ENCODE measurements at regions not wholly inside any gene's neighbourhood (a gene's known extent, or its start where the extent isn't known, plus 50 kb on each side); places are given as distances from the start of the nearest gene placed in this dataset.

- no peak for DNase-seq
Observed at GRCh38 chr5:61802456-61802855, 470.4 kb downstream of the ZSWIM6 start.

GRCh38 chr5:61805101-61805500 lies 473.0 kb downstream of the ZSWIM6 start:
- DNase-seq, result no peak

- DNase-seq, result no peak
Observed at GRCh38 chr5:61806491-61807020, 474.5 kb downstream of the ZSWIM6 start.

DNA sequence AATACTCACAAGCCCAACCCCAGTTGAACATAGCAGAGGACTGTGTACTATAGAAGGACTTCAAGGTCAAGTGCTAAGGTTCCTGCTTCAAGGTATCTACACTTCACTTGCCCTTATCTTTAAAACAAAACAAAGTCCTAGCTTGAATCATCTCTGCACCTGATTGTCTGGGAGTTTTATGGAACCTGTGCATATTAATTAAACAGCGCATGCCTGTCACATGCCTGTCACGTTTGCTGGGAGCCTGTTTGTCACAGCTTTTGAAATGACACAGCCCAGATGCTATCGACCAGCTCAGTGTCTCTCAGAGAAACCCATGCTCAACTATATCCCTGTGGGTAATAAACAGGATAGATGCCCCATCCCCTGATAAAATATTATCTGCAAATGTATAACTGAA lies 476.0 kb downstream of the ZSWIM6 start:
- DNase-seq, result no peak

- no peak for DNase-seq
Observed at GRCh38 chr5:61808909-61809308, 476.9 kb downstream of the ZSWIM6 start.

- no peak for DNase-seq
Observed at GRCh38 chr5:61809651-61810050, 477.6 kb downstream of the ZSWIM6 start.

DNA sequence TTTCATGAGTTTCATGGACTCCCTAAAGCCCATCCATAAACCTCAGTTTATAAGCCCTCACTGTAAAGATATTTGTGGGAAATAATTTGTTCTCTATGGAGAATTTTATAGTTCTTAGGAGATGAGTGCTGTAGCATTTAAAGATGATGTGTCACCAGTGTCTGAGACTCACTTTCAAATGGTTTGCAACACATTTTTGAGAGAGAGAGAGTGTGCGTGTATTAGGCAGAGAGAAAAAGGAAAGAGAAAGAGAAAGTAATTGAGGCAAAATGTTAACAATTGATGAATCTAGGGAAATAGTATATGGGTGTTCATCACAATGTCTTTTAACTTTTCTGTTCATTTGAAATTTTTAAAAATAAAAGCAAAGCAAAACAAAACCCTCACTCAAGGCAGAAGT lies 479.0 kb downstream of the ZSWIM6 start:
- DNase-seq, result no peak

DNA sequence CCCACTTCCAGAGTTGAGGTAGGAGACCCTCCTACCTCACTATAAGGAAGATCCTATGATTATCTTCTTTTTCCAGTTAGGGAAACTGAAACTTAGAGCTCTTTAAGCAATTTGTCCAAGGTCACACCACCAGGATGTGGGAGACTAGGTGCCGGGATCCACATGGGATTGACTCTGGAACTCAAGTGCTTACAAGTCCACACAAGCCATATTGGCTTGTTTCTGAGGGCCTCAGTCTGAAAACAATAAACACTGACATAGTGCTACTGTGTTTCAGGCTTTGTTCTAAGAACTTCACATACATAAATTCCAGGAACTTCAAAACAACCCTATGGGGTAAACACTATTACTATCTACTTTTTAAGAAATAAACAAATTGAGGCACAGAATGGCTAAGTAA lies 481.3 kb downstream of the ZSWIM6 start:
- no peak for DNase-seq

- DNase-seq, result no peak
Observed at GRCh38 chr5:61815339-61815738, 483.3 kb downstream of the ZSWIM6 start.

- DNase-seq, result no peak
Observed at GRCh38 chr5:61816146-61816545, 484.1 kb downstream of the ZSWIM6 start.

GRCh38 chr5:61816585-61817450 lies 484.8 kb downstream of the ZSWIM6 start:
- DNase-seq, result no peak

GRCh38 chr5:61817472-61818326 lies 485.6 kb downstream of the ZSWIM6 start:
- no peak for DNase-seq

- DNase-seq, result no peak
Observed at GRCh38 chr5:61820836-61821235, 485.2 kb upstream of the KIF2A start.

GRCh38 chr5:61821561-61821960 lies 484.4 kb upstream of the KIF2A start:
- DNase-seq, result no peak

DNA sequence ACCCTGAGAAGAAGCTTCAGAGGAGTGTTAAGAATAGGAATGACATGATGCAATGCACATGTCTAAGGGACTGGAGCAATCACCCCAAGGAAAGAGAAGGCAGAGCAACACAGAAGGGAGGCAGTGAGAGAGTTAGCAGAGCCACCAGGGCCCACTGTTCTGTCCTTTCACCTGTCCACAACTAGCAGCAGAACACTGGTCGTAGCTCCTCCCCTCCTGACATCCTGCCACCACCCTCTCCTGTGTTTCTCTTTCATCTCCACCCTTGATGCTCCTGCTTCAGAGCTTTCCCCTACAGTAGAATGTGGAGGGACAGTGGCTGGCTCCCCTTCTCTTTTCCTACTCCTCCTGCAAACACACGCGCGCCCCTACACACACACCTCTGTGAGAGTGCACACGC lies 483.4 kb upstream of the KIF2A start:
- no peak for DNase-seq

DNA sequence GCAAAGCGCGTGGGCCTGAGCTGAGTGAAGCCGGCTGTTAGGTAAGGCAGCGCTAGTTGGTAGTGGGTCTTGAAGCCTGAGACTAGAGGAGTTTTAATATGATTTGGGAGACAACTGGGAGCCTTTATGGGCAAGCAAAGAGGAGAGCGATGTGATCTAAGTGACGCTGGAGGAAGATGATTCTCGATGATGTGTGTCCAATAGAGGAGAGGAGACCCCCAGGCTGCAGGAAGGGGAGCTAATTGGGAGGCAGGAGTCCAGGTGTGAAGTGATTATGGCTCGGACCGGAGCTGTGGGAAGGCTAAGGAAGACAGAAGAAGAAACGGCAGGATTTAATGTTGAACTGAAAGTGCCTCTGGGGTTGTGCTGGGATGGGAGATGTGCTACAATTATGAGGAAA lies 482.9 kb upstream of the KIF2A start:
- DNase-seq, result no peak

DNA sequence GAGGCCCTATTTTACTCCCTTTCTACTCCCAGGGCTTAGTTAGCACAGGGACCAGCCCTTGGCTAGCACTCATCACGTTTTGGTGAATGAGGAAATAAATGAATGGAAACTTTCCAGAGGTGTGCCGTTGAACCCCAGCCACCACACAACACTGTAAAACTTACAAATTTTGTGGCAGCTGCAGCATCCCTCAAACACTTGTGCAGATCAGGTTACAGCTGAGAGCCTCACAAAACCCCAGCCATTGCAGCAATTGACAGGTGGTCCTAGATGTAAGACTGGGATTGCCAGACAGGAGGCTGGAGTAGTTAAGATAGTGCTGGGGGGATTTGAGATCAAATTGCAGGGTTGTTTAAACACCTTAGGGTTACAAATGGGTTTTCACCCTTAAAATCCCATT lies 482.2 kb upstream of the KIF2A start:
- DNase-seq, result no peak

DNA sequence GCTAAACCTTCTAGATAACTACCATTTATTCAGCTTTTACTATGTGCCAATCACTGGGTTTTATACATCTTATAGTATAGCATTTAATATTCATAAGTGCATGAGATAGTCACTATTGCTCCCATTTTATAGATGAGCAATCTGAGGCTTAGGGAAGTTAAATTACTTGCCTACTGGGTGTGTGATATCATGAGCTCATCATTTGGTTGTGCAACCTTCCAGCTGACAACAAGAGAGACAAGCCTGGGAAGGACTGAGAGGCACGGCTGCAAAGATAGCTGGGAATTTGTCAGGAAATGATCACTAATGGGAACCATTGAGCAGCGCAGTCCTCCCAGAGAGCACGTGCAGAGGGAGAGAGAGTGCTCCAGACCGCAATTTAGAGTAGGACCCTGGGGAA lies 481.6 kb upstream of the KIF2A start:
- no peak for DNase-seq

- DNase-seq, result no peak
Observed at GRCh38 chr5:61827445-61827975, 478.5 kb upstream of the KIF2A start.

- no peak for DNase-seq
Observed at GRCh38 chr5:61828856-61829255, 477.1 kb upstream of the KIF2A start.

- no peak for DNase-seq
Observed at GRCh38 chr5:61831736-61832135, 474.3 kb upstream of the KIF2A start.

GRCh38 chr5:61837788-61838187 lies 468.2 kb upstream of the KIF2A start:
- no peak for DNase-seq

- DNase-seq, result no peak
Observed at GRCh38 chr5:61840361-61840760, 465.6 kb upstream of the KIF2A start.

- no peak for DNase-seq
Observed at GRCh38 chr5:61842840-61843239, 463.2 kb upstream of the KIF2A start.

Measured in stimulated activated naive CD4-positive, alpha-beta T cell treated with Interleukin-2 at 50 U/mL for 16 hours (primary cell).